Posterior cingulate gyrus (tissue), 11 donors: ENCODE measurements at regions not wholly inside any gene's neighbourhood (a gene's known extent, or its start where the extent isn't known, plus 50 kb on each side); places are given as distances from the start of the nearest gene placed in this dataset.

Source experiments
- DNase-seq, 10 donors: peaks; one replicate each; pipeline versions ENCODE4 v3.0.0 to v3.0.0-alpha.2; 2020 to 2021; ENCODE audit warnings: mixed read lengths in 3 of 10
- intact Hi-C: fragments of 100-400 bp; cut with DNase I; formaldehyde crosslinking; loops from one replicate; pipeline ENCODE4 v1.15.1; 2023

DNA sequence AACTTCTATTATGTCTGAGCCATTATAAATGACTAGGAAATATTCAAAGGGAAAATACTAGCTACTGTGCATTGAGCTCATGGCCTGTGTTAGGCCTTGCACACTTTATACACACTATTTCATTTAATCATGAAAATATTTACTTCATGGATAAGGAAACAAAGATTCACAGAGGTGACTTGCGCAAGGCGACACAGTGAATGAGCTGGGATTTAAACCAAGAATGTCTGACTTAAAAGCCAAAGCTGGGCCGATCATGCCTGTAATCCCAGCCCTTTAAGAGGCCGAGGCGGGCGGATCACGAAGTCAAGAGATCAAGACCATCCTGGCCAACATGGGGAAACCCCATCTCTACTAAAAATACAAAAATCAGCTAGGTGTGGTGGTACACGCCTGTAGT, 231.5 kb downstream of the MIAT start:
- intact Hi-C loops, result no loop called here
- DNase-seq, result no peak

DNA sequence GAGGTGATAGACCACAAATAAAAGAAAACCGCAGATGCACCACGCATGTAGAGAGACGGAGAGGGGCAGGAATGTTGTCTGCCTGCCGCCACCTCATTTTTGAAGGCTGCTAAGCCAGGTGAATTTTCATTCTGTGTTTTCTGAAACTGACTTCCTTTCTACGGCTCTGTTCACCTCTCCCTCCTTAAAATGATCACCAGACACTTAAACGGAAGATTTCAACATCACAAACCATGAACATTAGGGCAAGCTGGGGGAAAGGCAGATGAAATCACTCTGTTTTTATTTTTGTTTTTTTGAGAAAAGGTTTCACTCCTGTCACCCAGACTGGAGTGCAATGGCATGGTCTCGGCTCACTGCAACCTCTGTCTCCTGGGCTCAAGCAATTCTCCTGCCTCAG, 232.4 kb downstream of the MIAT start:
- no peak for DNase-seq
- intact Hi-C loops, result no loop called here

DNA sequence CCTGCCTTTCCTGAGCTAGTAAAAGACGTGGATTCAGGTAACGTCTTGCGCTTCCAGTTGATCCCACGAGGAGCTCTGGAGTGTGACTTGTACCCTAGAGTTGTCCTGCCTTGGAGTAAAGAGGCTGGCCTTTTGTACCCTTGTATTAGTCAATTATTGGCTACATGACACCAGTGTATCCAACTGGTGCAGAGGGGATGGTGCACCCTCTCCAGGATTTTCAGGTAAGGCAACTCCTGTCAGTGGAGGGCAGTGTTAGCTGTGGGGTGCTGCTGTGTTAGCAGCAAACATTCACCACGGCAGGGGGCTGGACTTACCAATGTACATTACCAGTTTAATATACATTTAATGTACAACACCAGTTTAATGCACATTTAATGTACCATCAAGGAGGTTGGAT, 233.5 kb downstream of the MIAT start:
- intact Hi-C loops, result no loop called here
- no peak for DNase-seq

DNA sequence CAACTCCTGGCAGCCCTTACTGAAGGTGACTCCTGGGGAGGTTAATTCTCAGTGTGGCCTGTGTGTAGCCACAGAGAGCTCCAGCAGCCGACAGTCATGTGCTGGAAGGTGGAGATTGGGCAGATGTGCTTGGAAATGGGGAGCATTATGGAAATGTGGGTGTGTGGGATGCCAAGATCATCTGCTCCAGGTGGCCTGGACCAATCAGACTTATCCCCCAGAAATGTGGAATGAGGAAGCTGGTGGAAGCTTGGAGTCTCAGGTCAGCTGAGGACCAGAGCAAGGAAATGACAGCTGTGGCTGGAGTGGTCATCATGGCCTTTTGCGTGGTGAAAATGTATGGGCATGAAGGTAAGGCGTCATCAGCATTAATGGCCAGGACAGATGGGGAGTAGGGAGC, 234.0 kb downstream of the MIAT start:
- intact Hi-C loops, result no loop called here
- no peak for DNase-seq

DNA sequence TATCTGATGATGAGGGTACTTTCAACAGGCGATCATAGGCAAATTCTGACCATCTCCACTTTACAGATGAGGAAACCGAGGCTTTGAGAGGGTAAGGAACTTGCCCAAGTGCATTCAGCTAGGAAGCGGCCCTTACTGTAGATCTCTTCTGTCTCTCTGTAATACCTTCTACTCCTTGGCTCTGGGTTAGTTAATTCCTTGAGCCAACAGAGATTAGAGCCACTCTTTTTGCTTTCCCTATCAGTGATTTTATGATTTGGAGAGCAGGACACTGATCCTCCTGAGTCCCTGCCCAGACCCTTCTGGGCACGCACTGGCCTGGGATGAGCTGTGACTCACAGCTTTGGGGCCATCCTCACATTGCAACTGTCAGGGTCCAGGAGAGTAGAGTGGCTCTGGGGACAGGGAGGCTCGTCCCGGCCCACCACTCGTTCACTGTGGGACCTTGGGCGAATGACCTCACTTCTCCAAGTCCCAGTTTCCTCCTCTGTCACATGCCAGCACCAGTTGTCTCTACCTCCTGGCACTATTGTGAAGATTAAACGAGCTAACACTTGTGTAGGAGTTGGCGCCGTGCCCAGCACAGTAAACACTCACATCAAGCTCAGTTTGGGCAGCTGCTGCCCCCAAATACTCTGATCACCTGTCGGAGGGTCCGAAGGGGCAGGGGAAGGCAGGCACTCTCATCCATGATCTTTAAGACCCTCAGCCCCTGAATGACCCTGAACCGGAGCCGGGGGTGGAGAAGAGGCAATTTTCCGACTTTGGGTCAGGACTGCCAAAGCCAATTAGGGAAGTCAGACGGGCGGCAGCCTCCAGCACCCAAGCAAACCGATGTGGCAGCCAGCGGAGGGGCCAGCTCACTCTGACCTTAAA, 235.0 kb downstream of the MIAT start:
- no peak for DNase-seq
- intact Hi-C loops, result no loop called here

DNA sequence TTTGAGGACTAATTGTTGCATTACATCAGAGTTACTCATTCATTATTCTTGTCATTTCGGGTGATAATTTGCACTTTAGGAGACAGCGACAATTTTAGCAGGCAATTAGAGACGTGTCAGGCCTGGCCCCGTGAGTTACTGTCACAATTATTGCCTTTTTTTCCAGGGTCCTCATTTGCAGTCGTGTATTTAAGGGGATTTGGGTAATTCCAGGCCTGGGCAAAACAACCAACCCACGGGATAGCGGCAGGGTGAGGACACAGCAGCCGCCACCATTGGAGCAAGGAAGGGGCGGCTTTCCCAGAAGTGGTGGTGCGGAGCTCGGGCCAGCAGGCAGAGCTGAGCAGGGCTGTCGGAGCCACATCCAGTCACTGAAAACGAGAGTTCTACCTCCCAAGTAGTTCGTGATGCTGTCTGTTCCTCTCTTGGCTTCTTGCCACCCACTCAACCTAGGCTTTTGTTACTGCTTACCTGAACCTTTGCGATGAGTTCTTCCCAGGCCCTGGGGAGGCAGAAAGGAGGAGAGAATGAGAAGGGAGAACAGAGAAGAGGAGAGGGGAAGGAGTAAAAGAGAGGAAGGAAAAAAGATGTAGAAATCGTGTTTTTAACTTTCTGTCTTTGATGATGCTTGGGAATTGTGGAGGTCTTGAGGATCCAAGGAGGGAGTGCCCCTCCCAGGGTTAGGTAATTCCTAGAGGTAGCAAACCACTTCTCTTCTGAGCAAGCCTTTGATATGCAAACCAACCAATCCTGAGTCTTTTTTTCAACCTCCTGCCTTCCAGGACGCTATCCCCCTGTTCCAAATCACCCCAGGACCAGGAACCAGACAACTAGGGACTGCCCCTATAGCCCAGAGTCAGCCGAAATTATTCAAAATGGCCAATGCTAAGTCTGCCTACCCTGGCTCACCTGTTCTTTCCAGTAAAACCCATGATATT, 236.1 kb downstream of the MIAT start:
- DNase-seq, result no peak
- intact Hi-C loops, result no loop called here

DNA sequence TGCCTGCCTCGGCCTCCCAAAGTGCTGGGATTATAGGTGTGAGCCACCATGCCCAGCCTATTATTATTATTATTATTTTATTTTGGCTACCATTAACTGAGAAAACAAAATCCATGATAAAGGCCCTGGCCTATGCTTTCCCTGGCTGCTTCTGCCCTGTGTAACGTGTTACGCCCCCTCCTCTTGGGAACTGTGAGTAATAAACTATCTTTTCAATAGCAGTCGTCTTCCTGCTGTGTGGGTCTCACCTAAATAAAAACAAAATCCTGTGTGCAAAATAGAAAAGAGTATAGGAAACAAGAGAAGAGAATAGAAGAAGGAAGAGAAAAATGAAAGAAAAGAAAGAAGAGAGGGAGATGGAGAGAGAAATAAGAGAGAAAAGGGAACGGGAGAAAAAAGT, 237.0 kb downstream of the MIAT start:
- no peak for DNase-seq
- intact Hi-C loops, result no loop called here

DNA sequence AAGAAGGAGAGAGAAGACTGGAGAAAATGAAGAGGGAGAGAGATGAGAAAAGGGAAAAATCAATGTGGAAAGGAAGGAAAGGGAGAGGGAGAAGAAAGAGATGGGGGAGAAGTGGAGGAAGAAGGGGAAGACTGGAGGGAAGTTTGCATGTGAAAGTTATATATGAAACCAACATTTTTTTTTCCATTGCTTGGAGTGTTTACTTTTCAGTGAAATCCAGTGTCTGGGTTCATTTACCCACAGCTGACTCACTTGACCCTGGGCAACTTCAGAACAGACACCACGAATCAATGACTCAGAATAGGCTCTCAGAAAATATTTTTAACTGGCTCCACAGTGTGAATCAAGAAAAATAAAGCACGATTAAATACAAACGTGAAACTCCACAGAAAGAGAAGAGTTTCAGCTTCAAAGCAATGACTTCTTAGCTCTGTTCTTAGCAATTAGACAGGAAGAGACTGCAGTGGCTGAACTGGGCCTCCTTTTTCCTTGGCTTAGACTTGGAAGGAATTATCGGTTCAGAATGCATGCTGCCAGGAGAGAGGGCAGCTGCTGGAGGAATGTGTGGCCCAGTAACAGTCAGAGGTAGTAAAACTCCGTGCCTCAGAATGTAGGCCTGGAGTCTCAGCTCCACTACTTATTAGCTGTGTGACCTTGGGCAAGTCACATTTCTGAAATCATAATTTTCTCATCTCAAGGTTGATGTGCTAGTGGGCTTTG, 237.5 kb downstream of the MIAT start:
- DNase-seq, result no peak

DNA sequence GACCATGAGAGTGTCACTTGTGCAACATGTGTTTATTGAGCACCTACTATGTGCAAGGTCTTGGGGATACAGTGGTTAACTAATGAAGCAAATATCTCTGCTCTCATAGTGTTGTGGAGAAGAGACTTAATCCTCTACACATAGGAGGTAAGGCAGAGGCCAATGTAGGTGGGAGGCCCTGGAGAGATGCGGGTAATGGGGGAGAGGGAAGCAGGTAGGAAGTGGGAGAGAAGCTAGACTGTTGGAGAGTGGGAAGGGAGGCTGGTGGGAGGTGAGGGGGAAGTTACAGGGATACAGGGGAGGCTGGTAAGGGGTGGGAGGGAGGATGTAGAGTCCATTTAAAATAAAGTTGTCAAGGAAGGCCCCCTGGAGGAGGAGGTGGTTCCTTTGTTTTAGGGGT, 240.0 kb downstream of the MIAT start:
- intact Hi-C loops, result no loop called here
- DNase-seq, result no peak

More for the DNA sequence above, 237.5 kb downstream of the MIAT start:
- intact Hi-C loops, result no loop called here

DNA sequence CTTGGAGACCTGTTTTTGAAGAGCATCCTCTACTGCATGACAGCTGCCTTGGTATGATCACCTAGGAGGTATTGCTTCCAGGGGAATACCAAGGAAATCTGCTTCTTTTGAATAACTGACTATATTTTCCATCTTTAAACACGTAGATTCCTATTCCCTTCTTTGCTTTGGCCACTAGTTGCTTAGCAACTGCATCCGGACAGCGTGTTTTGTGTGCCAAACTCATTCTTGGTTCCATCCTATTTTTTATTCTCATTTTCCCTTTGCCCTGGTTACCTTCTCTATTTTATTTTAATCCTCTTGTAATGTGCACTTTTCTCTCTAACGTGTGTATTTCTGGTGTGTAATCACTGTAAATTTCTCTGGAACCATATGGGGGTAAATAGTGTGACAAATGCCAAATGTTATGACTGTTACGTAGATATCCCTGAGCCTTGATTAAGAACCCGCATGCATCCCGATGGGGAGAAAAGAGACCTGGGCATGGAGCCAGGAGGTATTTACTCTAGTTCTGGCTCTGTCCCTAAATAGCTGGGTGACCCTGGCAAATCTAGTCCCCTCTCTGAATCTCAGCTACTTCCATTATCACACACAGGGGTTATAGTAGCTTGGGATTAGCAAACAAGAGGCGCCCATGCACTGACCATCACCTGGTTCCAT, 241.7 kb downstream of the MIAT start:
- intact Hi-C loops, result no loop called here
- no peak for DNase-seq

DNA sequence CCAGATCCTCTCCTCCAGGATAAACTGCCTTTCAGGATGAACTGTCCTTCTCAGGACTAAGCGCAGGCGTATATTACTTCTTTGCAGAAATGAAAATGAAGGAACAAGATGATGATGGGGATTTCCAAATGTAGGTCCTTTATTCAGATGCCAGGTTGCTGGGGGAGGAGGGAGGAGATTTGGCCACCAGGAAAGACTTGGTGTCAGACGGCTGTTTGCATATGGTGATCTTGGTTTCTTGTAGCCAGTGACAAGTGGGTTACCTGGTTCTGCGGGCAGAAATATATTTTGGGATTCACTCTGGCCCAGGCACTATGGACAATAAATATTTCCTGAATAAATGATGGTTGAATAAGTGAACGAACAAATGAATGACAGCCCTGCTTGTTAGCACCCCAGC, 243.4 kb downstream of the MIAT start:
- intact Hi-C loops, result no loop called here
- no peak for DNase-seq

DNA sequence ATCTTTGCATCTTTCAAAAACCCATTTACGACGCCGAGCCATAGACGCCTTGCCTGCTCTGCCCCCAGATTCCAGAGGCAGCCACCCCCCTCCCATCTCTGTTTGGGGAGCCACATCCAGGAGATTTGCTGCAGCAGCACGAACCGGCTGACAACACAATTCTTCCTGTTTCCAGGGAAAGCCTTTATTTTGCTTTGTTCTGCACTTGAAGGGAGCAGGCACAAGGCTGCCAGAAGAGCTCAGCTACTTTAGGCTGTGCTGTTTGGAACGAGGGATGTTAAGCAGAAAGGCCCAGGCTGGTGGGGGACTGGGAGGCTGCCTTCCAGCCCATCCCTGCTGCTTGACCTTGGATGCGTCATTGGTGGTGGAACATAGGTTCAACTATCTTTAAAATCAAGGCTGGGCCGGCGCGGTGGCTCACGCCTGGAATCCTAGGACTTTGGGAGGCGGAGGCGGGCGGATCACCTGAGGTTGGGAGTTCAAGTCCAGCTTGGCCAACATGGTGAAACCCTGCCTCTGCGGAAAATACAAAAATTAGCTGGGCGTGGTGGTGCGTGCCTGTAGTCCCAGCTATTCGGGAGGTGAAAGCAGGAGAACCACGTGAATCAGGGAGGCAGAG, 243.9 kb downstream of the MIAT start:
- intact Hi-C loops, result no loop called here
- peak in 1 of 10 donors; percentile 69 for DNase-seq

DNA sequence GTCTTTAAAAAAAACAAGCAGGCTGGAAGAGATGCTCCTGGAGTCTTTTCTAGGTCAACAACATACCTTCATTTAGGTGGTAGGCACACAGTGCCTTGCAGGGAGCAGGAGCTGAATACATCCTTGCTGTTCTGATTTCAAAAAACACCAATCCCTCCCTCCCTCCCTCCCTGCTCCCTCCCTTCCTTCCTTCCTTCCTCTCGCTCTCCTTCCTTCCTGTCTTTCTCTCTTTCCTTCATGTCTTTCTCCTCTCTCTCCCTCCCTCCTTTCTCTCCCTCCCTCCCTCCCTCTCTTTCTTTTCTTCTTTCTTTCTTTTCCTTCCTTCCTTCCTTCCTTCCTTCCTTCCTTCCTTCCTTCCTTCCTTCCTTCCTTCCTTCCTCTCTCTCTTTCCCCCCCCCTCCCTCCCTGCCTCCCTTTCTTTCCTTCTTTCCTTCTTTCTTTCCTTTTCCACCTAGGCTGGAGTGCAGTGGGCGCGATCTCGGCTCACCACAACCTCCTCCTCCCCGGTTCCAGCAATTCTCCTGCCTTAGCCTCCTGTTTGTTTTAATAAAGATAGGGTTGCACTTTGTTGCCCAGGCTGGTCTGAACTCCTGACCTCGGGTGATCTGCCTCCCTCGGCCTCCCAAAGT, 245.1 kb downstream of the MIAT start:
- intact Hi-C loops, result no loop called here
- no peak for DNase-seq

DNA sequence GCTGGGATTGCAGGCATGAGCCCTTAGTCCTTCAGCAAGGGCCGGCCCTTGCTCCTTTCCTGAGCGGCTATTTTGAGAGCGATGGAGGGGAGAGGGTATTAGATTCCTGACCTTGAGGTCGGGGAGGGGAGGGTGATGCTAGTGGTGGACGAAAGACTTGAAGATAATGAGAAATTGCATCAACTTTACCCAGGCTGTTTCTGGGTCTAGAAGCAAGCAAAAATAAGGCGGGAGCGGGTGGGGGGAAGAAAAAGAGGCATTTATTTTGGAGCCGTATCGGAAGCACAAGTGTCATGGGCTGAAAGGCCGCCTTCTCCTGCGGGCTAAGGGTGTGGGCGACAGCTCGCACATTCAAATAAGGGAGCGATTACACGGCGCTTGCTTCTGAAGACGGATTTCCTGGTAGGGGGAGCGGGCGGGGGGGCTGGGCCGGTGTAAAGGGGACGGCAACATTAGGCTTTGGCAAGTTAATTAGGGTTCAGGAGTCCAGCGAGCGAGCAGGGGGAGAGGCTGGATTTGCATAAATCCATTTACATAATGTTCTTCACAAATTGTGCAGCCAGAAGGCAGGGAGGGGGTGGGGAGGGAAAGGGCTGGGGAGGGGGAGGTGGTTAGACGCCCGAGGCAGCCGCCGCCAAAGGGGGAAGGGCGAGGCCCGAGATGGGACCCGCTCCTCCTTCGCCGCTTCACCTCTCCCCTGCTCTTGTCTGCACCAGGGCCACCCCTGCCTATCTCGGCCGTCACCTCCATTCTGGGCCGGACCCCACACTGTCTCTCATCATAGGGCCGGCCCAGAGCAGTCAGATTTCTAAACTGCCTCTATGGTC, 245.9 kb downstream of the MIAT start:
- DNase-seq, result peak in 1 of 10 donors; percentile 15
- intact Hi-C loops, result no loop called here

DNA sequence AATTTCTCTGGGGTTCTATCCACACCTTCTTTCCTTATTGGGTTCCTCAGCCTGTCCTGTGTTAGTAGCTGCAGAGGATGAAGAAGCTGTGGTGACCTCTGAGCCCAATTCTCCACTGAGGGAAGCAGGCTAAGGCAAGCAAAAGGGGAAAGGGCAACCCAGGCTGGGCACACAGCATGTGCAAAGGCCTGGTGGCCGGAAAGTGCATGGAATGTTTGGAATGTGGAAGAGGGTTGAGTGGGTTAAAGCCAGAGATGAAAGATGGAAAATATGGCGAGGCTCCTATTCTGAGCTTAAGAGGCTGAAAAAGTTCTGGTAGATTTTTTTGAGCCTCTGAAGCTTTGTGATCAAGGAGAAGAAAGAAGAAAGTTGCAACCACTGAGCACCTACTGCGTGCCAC, 247.1 kb downstream of the MIAT start:
- no peak for DNase-seq
- intact Hi-C loops, result no loop called here

DNA sequence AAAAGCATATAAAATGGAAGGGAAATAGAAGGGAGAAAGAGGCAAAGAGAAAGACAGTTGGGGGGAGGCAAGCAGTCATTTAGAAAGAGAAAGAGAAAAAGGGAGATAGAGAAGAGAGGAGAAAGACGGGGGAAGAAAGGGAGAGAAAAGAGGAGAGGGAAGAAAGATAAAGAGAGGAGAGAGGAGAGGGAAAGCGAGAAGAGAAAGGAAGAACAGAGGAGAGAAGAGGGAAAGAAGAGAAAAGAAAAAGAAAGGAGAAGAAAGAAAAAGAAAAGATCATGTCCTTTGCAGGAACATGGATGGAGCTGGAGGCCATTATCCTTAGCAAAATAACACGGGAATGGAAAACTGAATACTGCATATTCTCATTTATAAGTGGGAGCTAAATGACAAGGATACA, 247.7 kb downstream of the MIAT start:
- intact Hi-C loops, result no loop called here
- no peak for DNase-seq

DNA sequence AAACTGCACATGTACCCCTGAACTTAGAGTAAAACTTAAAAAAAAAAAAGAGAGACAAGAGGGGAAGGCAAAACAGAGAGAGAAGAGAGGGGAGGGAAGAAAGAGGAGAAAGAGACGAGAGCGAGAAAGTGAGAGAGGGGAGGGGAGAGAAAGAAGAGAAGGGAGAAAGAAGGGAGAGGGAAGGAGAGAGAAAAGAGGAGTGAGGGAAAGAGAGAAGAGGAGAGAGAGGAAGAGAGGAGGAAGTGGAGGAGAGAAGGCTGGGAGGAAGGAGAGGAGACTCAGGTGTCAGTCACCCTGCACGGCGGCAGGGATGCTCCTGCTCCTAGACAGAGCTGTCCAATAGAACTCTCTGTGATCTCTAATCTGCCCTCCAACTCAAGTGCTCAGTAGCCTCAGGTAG, 248.3 kb downstream of the MIAT start:
- no peak for DNase-seq
- intact Hi-C loops, result no loop called here

DNA sequence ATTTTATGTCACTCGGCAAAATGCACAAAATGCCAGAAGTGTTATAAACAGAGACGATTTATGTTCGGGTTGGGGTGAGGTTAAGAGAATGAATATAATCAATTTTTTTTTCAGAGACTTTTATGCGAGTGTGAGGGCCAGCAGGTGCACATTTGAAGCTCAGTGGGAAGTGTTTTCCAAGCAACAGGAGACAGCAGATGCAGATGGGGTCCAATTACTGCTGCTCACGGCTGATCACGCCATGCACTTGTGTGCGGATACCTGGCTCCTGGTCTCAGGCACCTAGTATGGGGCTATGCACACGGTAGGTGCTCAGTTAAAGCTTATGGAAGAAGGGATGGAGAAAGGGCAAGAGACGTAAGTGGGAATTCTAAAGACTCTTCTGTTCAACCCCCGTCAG, 249.1 kb downstream of the MIAT start:
- intact Hi-C loops, result no loop called here

DNA sequence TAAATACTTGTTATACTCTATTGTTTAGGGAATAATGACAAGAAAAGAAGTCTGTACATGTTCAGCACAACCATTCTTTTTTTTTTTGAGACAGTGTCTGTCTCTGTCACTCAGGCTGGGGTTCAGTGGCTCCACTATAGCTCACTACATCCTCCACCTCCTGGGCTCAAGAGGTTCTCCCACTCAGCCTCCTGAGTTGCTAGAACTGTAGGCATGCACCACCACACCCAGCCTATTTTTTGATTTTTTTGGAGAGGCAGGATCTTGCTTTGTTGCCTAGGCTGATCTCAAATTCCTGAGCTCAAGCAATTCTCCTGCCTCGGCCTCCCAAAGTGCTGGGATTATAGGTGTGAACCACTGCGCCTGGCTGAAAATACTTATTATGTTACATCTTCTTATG, 250.0 kb downstream of the MIAT start:
- no peak for DNase-seq
- intact Hi-C loops, result no loop called here

More for the DNA sequence above, 249.1 kb downstream of the MIAT start:
- no peak for DNase-seq
